PC-9 (cell line): ENCODE measurements at regions not wholly inside any gene's neighbourhood (a gene's known extent, or its start where the extent isn't known, plus 50 kb on each side); places are given as distances from the start of the nearest gene placed in this dataset.

Source experiments
- EZH2 ChIP-seq: fragments of 200-600 bp; sonication (generic); IDR thresholded peaks from 2 replicates; pipeline ENCODE4 v1.8.0; 2017; ENCODE audit warnings: antibody characterized with exemption, low read depth
- TF ChIP-seq, protein P1 (sequence below): fragments of 200-600 bp; sonication (generic); conservative IDR thresholded peaks from 2 replicates; pipeline ENCODE4 v1.6.1; 2017; ENCODE audit warnings: mixed run types, antibody characterized with exemption, mild to moderate bottlenecking, moderate library complexity

DNA sequence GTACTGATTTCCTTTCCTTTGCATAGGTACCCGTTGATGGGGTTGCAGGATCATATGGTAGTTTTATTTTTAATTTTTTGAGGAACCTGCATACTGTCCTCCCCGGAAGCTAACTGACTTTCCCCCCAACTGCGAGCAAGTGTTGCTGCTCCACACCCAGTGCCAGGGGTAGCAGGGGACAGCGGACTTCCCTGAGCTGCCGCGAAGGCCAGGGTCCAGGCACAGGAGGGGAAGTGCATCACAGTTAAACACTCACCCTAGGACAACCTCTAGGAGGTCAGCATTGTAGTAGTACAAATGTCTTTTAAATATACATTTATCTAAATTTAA lies 201.7 kb downstream of the NPIPB11 start:
- TF ChIP-seq, protein P1, sequence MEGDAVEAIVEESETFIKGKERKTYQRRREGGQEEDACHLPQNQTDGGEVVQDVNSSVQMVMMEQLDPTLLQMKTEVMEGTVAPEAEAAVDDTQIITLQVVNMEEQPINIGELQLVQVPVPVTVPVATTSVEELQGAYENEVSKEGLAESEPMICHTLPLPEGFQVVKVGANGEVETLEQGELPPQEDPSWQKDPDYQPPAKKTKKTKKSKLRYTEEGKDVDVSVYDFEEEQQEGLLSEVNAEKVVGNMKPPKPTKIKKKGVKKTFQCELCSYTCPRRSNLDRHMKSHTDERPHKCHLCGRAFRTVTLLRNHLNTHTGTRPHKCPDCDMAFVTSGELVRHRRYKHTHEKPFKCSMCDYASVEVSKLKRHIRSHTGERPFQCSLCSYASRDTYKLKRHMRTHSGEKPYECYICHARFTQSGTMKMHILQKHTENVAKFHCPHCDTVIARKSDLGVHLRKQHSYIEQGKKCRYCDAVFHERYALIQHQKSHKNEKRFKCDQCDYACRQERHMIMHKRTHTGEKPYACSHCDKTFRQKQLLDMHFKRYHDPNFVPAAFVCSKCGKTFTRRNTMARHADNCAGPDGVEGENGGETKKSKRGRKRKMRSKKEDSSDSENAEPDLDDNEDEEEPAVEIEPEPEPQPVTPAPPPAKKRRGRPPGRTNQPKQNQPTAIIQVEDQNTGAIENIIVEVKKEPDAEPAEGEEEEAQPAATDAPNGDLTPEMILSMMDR: no peak
- no peak for TF ChIP-seq EZH2
